Endodermal cell (in vitro differentiated cells): ENCODE measurements at regions not wholly inside any gene's neighbourhood (a gene's known extent, or its start where the extent isn't known, plus 50 kb on each side); places are given as distances from the start of the nearest gene placed in this dataset.

ENCODE experiments used
- DNase-seq: peaks from one replicate; pipeline ENCODE4 v3.0.0-alpha.2; 2017
- H3K27ac ChIP-seq: 2 replicates; pipeline ENCODE4 v1.5.1; 2013; ENCODE audit warnings: mild to moderate bottlenecking, low read depth, low read length, moderate library complexity
- H3K27me3 ChIP-seq: 2 replicates; pipeline ENCODE4 v1.6.1; 2013; ENCODE audit warnings: mild to moderate bottlenecking, low read length, moderate library complexity; ENCODE audit not compliant: insufficient read depth, control insufficient read depth, poor library complexity, severe bottlenecking
- H3K36me3 ChIP-seq: 2 replicates; pipeline ENCODE4 v1.7.0; 2013; ENCODE audit warnings: mild to moderate bottlenecking, low read length, moderate library complexity; ENCODE audit not compliant: control insufficient read depth, insufficient read depth
- H3K4me1 ChIP-seq: one replicate; pipeline ENCODE4 v1.7.0; 2013; ENCODE audit warnings: low read length; ENCODE audit not compliant: control insufficient read depth, insufficient read depth
- H3K4me3 ChIP-seq: 2 replicates; pipeline ENCODE4 v1.5.1; 2013; ENCODE audit warnings: mild to moderate bottlenecking, low read length, moderate library complexity
- H3K9ac ChIP-seq: 2 replicates; pipeline ENCODE4 v1.6.1; 2013; ENCODE audit warnings: mild to moderate bottlenecking, low read length, moderate library complexity; ENCODE audit not compliant: poor library complexity, severe bottlenecking; ENCODE audit errors: extremely low read depth
- H3K9me3 ChIP-seq: 2 replicates; pipeline ENCODE4 v1.6.1; 2013; ENCODE audit warnings: mild to moderate bottlenecking, low read length, moderate library complexity; ENCODE audit not compliant: control insufficient read depth
- H3K27ac Mint-ChIP-seq: 2 replicates; pipeline ENCODE4 v1.8.0; 2020; ENCODE audit warnings: mixed read lengths
- H3K27me3 Mint-ChIP-seq: 2 replicates; pipeline ENCODE4 v1.8.0; 2021; ENCODE audit warnings: mild to moderate bottlenecking, mixed read lengths; ENCODE audit not compliant: insufficient read depth
- H3K36me3 Mint-ChIP-seq: 2 replicates; pipeline ENCODE4 v1.8.0; 2020; ENCODE audit warnings: low read depth, mixed read lengths
- H3K4me1 Mint-ChIP-seq: 2 replicates; pipeline ENCODE4 v1.8.0; 2020; ENCODE audit warnings: mixed read lengths
- H3K4me3 Mint-ChIP-seq: 2 replicates; pipeline ENCODE4 v1.8.0; 2020; ENCODE audit warnings: mild to moderate bottlenecking, moderate library complexity, mixed read lengths
- H3K9me3 Mint-ChIP-seq: 2 replicates; pipeline ENCODE4 v1.8.0; 2020; ENCODE audit warnings: mild to moderate bottlenecking, mixed read lengths
- CTCF ChIP-seq: fragments of 200-600 bp; sonication (generic); conservative IDR thresholded peaks from 2 replicates; pipeline ENCODE4 v1.5.0; 2021; ENCODE audit warnings: antibody characterized with exemption, mild to moderate bottlenecking
- WGBS, 2 experiments: methylation state at CpG; one replicate each; pipeline versions ENCODE4 v1.1.5 to v1.1.7; 2013; ENCODE audit warnings: missing lambda C conversion rate in 2 of 2, mixed read lengths in 1 of 2; ENCODE audit not compliant: insufficient coverage in 1 of 2, insufficient read length in 1 of 2; 5-methylcytosine and 5-hydroxymethylcytosine counted together

DNA sequence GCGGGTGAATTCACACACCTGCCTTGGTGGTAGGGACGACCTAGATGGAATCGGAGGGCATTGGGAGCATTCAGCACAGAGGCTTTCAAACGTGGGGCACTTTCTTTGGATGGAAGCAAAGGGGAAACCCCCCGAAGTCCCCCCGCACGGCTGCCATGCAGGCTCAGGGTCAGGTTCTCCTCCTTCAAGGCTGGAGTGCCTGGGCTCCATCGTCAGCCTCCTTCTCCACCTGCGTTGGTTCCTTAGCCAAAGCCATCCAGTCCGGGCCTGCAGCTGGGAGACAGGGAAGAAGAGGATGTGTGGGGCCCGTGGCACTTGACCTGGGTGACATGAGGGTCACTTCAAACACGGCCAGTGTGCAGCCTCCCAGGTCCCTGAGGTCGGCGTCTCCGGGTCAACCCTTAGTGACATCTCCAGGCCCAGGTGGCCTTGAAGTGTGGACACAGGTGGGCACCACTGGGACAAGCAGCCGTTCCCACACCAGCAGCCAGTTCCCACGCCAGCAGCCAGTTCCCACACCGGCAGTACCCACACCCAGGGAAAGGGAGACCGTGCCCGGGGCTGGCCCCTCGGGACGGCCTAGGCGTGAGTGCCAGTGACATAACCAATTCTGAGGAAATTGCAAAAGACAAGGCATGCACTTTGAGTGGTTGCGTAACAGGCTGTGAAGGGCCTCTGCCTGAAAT is 116.0 kb downstream of the SOX1 start:
- Histone ChIP-seq H3K9ac (no peak overlapping the region), H3K27ac (no peak overlapping the region), H3K4me3 (no peak overlapping the region), H3K36me3 (no peaks in the 10 kb centered on the region), H3K9me3 (no peaks in the 10 kb centered on the region), H3K27me3 (no peaks in the 10 kb centered on the region), H3K4me1 (no peaks in the 10 kb centered on the region)
- WGBS, 2 experiments, result 90 to 94% methylated on average over 18 to 24 of the region's 24 CpGs
- peak; percentile 36 for DNase-seq
- no peak for TF ChIP-seq CTCF
- Mint-ChIP-seq H3K9me3 (no peaks in the 10 kb centered on the region), H3K4me1 (no peaks in the 10 kb centered on the region), H3K4me3 (no peak overlapping the region), H3K27me3 (peaks cover 6% of the 10 kb centered on the region), H3K27ac (no peak overlapping the region), H3K36me3 (no peaks in the 10 kb centered on the region)

- 91 to 93% methylated on average over 19 to 24 of the region's 24 CpGs for WGBS, 2 experiments
- Histone ChIP-seq H3K9me3 (no peaks in the 10 kb centered on the region), H3K27me3 (no peaks in the 10 kb centered on the region), H3K36me3 (no peaks in the 10 kb centered on the region), H3K4me1 (no peaks in the 10 kb centered on the region), H3K4me3 (no peak overlapping the region), H3K9ac (no peak overlapping the region), H3K27ac (no peak overlapping the region)
- Mint-ChIP-seq H3K27me3 (peaks cover 6% of the 10 kb centered on the region), H3K27ac (no peak overlapping the region), H3K36me3 (no peaks in the 10 kb centered on the region), H3K4me1 (no peaks in the 10 kb centered on the region), H3K9me3 (no peaks in the 10 kb centered on the region), H3K4me3 (no peak overlapping the region)
- no peak for TF ChIP-seq CTCF
- peak; percentile 31 for DNase-seq
Measured at GRCh38 chr13:112183532-112184090, 116.7 kb downstream of the SOX1 start.

GRCh38 chr13:112184261-112184660 is 117.3 kb downstream of the SOX1 start:
- H3K27me3 ChIP-seq, result no peaks in the 10 kb centered on the region
- H3K4me3 ChIP-seq, result no peak overlapping the region
- H3K9me3 Mint-ChIP-seq, result no peaks in the 10 kb centered on the region
- H3K27me3 Mint-ChIP-seq, result peaks cover 6% of the 10 kb centered on the region
- DNase-seq, result peak; percentile 22
- H3K27ac Mint-ChIP-seq, result no peak overlapping the region
- no peaks in the 10 kb centered on the region for H3K36me3 Mint-ChIP-seq
- H3K4me1 Mint-ChIP-seq, result no peaks in the 10 kb centered on the region
- no peaks in the 10 kb centered on the region for H3K36me3 ChIP-seq
- H3K27ac ChIP-seq, result no peak overlapping the region
- no peaks in the 10 kb centered on the region for H3K9me3 ChIP-seq
- H3K4me1 ChIP-seq, result no peaks in the 10 kb centered on the region
- H3K4me3 Mint-ChIP-seq, result no peak overlapping the region
- no peak overlapping the region for H3K9ac ChIP-seq
- WGBS, 2 experiments, result 87 to 88% methylated on average over 7 to 14 of the region's 14 CpGs
- TF ChIP-seq CTCF, result no peak
